ENCODE measurements at regions not wholly inside any gene's neighbourhood (a gene's known extent, or its start where the extent isn't known, plus 50 kb on each side); places are given as distances from the start of the nearest gene placed in this dataset.

GRCh38 chr13:88074794-88075510 is 403.8 kb downstream of the SLITRK5 start:
- Mint-ChIP-seq H3K27me3 (no peaks in the 10 kb centered on the region), H3K36me3 (no peaks in the 10 kb centered on the region), H3K4me3 (no peak overlapping the region), H3K4me1 (ENCODE audit: unreplicated experiment) (no peaks in the 10 kb centered on the region), H3K27ac (no peak overlapping the region), H3K9me3 (no peaks in the 10 kb centered on the region)
- TF ChIP-seq CTCF (conservative IDR thresholded peaks at IDR 0.05): no peak
- no peak for DNase-seq (ENCODE audit: extremely low spot score, unreplicated experiment)

- H3K4me3 Mint-ChIP-seq: no peak overlapping the region
- DNase-seq (ENCODE audit: extremely low spot score, unreplicated experiment): no peak
- no peaks in the 10 kb centered on the region for H3K36me3 Mint-ChIP-seq
- no peaks in the 10 kb centered on the region for H3K27me3 Mint-ChIP-seq
- H3K9me3 Mint-ChIP-seq: no peaks in the 10 kb centered on the region
- TF ChIP-seq CTCF (conservative IDR thresholded peaks at IDR 0.05): no peak
- no peaks in the 10 kb centered on the region for H3K4me1 Mint-ChIP-seq (ENCODE audit: unreplicated experiment)
- no peak overlapping the region for H3K27ac Mint-ChIP-seq
Observed at GRCh38 chr13:88085036-88085435, 413.9 kb downstream of the SLITRK5 start.

GRCh38 chr13:88086577-88086976 is 415.4 kb downstream of the SLITRK5 start:
- H3K4me1 Mint-ChIP-seq (ENCODE audit: unreplicated experiment): no peaks in the 10 kb centered on the region

GRCh38 chr13:88097541-88097940 is 426.4 kb downstream of the SLITRK5 start:
- no peak for TF ChIP-seq CTCF (conservative IDR thresholded peaks at IDR 0.05)
- H3K4me1 Mint-ChIP-seq (ENCODE audit: unreplicated experiment): no peaks in the 10 kb centered on the region

More at GRCh38 chr13:88086577-88086976, 415.4 kb downstream of the SLITRK5 start:
- Mint-ChIP-seq H3K27me3 (no peaks in the 10 kb centered on the region), H3K27ac (no peak overlapping the region), H3K36me3 (no peaks in the 10 kb centered on the region), H3K9me3 (no peaks in the 10 kb centered on the region), H3K4me3 (no peak overlapping the region)
- TF ChIP-seq CTCF (conservative IDR thresholded peaks at IDR 0.05): no peak
- DNase-seq (ENCODE audit: extremely low spot score, unreplicated experiment): no peak

GRCh38 chr13:88103824-88104223 is 432.7 kb downstream of the SLITRK5 start:
- TF ChIP-seq CTCF (conservative IDR thresholded peaks at IDR 0.05): no peak
- Mint-ChIP-seq H3K9me3 (no peaks in the 10 kb centered on the region), H3K4me3 (no peak overlapping the region), H3K4me1 (ENCODE audit: unreplicated experiment) (peaks cover 8% of the 10 kb centered on the region), H3K27me3 (no peaks in the 10 kb centered on the region), H3K27ac (no peak overlapping the region), H3K36me3 (no peaks in the 10 kb centered on the region)
- DNase-seq (ENCODE audit: extremely low spot score, unreplicated experiment): no peak

More at GRCh38 chr13:88097541-88097940, 426.4 kb downstream of the SLITRK5 start:
- no peak for DNase-seq (ENCODE audit: extremely low spot score, unreplicated experiment)
- no peak overlapping the region for H3K27ac Mint-ChIP-seq
- H3K4me3 Mint-ChIP-seq: no peak overlapping the region
- no peaks in the 10 kb centered on the region for H3K36me3 Mint-ChIP-seq
- no peaks in the 10 kb centered on the region for H3K27me3 Mint-ChIP-seq
- no peaks in the 10 kb centered on the region for H3K9me3 Mint-ChIP-seq

Measured in type B pancreatic cell (in vitro differentiated cells).